ENCODE measurements at regions not wholly inside any gene's neighbourhood (a gene's known extent, or its start where the extent isn't known, plus 50 kb on each side); places are given as distances from the start of the nearest gene placed in this dataset.

DNA sequence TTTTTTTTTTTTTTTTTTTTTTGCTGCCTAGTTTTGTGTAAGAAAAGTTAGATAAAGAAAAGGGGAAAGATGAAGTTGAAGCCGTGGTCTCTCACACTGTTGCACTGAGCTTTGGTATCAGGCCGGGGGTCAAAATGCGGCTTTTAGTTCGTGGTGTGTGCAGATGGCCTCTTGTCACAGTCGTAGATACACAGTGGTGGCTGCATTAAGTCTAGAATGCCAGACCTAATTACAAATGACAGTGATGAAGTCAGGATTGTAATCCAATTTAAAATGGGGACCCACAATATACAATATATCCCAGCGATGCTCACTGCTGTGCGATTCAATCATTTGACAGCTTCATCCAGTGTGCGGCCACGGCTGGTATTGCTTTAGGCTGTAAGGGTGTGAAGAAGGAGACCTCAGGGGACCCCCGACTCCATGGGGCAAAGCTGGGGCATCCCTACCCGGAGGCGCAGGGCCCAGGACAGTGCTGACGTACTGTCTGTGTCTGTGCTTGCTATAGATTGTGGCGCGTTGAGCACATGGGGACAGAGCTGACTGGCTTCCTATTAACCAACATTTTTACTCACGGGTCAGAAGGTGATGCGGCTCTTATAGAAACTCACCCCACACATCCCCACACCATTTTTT, 210.0 kb upstream of the SOX4 start:
- Histone ChIP-seq H3K27me3 (ENCODE audit: insufficient read depth, low read length) (no peaks in the 10 kb centered on the region), H4K20me1 (ENCODE audit: insufficient read depth, low read length) (no peaks in the 10 kb centered on the region), H3K9ac (ENCODE audit: low read length) (no peak overlapping the region), H3K36me3 (ENCODE audit: insufficient read depth, low read length) (no peaks in the 10 kb centered on the region), H3K4me1 (ENCODE audit: insufficient read depth, low read length) (peaks cover 2% of the 10 kb centered on the region), H3K79me2 (ENCODE audit: insufficient read depth, low read length) (no peaks in the 10 kb centered on the region), H3K4me2 (ENCODE audit: low read length) (no peak overlapping the region), H3K27ac (ENCODE audit: low read depth, low read length) (no peak overlapping the region), H2AFZ (ENCODE audit: low read depth, low read length) (no peak overlapping the region), H3K4me3 (ENCODE audit: insufficient read depth, low read depth, low read length) (no peak overlapping the region), H3K9me3 (ENCODE audit: insufficient read depth, low read depth, low read length) (no peaks in the 10 kb centered on the region)
- Mint-ChIP-seq H3K4me1 (ENCODE audit: low read depth, unreplicated experiment) (peaks cover 8% of the 10 kb centered on the region), H3K36me3 (ENCODE audit: low read depth, unreplicated experiment) (no peaks in the 10 kb centered on the region), H3K27me3 (ENCODE audit: low read depth, unreplicated experiment) (no peaks in the 10 kb centered on the region), H3K4me3 (ENCODE audit: unreplicated experiment) (no peak overlapping the region), H3K9me3 (ENCODE audit: unreplicated experiment) (peaks cover 3% of the 10 kb centered on the region), H3K27ac (ENCODE audit: unreplicated experiment) (no peak overlapping the region)
- no peak for TF ChIP-seq CTCF (IDR thresholded peaks at IDR 0.05; ENCODE audit: insufficient read depth, low read depth, low read length)
- no peak for TF ChIP-seq EZH2 (IDR thresholded peaks at IDR 0.05; ENCODE audit: insufficient read depth, low read length)
- no peak for DNase-seq (ENCODE audit: low read depth)
- no peak for FAIRE-seq

GRCh38 chr6:21384216-21384615, 209.3 kb upstream of the SOX4 start:
- no peaks in the 10 kb centered on the region for H3K36me3 ChIP-seq (ENCODE audit: insufficient read depth, low read length)
- H3K4me3 ChIP-seq (ENCODE audit: insufficient read depth, low read depth, low read length): no peak overlapping the region
- Mint-ChIP-seq H3K4me1 (ENCODE audit: low read depth, unreplicated experiment) (peaks cover 8% of the 10 kb centered on the region), H3K9me3 (ENCODE audit: unreplicated experiment) (peaks cover 3% of the 10 kb centered on the region), H3K4me3 (ENCODE audit: unreplicated experiment) (no peak overlapping the region), H3K36me3 (ENCODE audit: low read depth, unreplicated experiment) (no peaks in the 10 kb centered on the region), H3K27me3 (ENCODE audit: low read depth, unreplicated experiment) (no peaks in the 10 kb centered on the region), H3K27ac (ENCODE audit: unreplicated experiment) (no peak overlapping the region)
- H3K27me3 ChIP-seq (ENCODE audit: insufficient read depth, low read length): no peaks in the 10 kb centered on the region
- no peaks in the 10 kb centered on the region for H3K79me2 ChIP-seq (ENCODE audit: insufficient read depth, low read length)
- TF ChIP-seq EZH2 (IDR thresholded peaks at IDR 0.05; ENCODE audit: insufficient read depth, low read length) (no peak), CTCF (IDR thresholded peaks at IDR 0.05; ENCODE audit: insufficient read depth, low read depth, low read length) (no peak)
- H3K4me2 ChIP-seq (ENCODE audit: low read length): no peak overlapping the region
- DNase-seq (ENCODE audit: low read depth) (peak; percentile 31), FAIRE-seq (no peak)
- no peaks in the 10 kb centered on the region for H4K20me1 ChIP-seq (ENCODE audit: insufficient read depth, low read length)
- H3K27ac ChIP-seq (ENCODE audit: low read depth, low read length): no peak overlapping the region
- no peaks in the 10 kb centered on the region for H3K9me3 ChIP-seq (ENCODE audit: insufficient read depth, low read depth, low read length)
- H3K4me1 ChIP-seq (ENCODE audit: insufficient read depth, low read length): peaks cover 2% of the 10 kb centered on the region
- no peak overlapping the region for H2AFZ ChIP-seq (ENCODE audit: low read depth, low read length)
- H3K9ac ChIP-seq (ENCODE audit: low read length): no peak overlapping the region

DNA sequence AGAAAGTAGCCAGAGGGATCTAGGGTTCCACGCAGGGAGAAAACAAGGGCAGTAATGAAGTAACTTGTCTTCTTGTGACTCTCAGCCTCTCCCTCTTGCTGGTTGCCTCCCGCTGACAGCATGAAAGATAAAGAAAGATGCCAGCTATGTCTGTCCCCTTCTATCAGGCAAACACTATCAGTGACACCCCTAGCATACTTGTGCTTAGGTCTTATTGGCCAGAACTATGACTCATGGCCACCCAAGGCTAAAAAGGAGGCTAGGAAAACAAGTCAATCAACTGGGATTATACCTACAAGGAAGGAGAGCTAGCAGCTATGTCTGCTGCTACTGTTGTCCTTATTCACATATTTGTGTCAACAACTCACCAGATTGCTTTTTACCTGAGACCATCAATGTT, 206.8 kb upstream of the SOX4 start:
- no peaks in the 10 kb centered on the region for H4K20me1 ChIP-seq (ENCODE audit: insufficient read depth, low read length)
- H3K27ac ChIP-seq (ENCODE audit: low read depth, low read length): no peak overlapping the region
- Mint-ChIP-seq H3K27me3 (ENCODE audit: low read depth, unreplicated experiment) (no peaks in the 10 kb centered on the region), H3K9me3 (ENCODE audit: unreplicated experiment) (peaks cover 3% of the 10 kb centered on the region), H3K27ac (ENCODE audit: unreplicated experiment) (no peak overlapping the region), H3K4me1 (ENCODE audit: low read depth, unreplicated experiment) (peaks cover 6% of the 10 kb centered on the region), H3K36me3 (ENCODE audit: low read depth, unreplicated experiment) (no peaks in the 10 kb centered on the region), H3K4me3 (ENCODE audit: unreplicated experiment) (no peak overlapping the region)
- no peak overlapping the region for H3K9ac ChIP-seq (ENCODE audit: low read length)
- H3K4me3 ChIP-seq (ENCODE audit: insufficient read depth, low read depth, low read length): no peak overlapping the region
- TF ChIP-seq CTCF (IDR thresholded peaks at IDR 0.05; ENCODE audit: insufficient read depth, low read depth, low read length): no peak
- TF ChIP-seq EZH2 (IDR thresholded peaks at IDR 0.05; ENCODE audit: insufficient read depth, low read length): no peak
- H3K4me1 ChIP-seq (ENCODE audit: insufficient read depth, low read length): peaks cover 2% of the 10 kb centered on the region
- FAIRE-seq (no peak), DNase-seq (ENCODE audit: low read depth) (no peak)
- no peaks in the 10 kb centered on the region for H3K27me3 ChIP-seq (ENCODE audit: insufficient read depth, low read length)
- no peak overlapping the region for H3K4me2 ChIP-seq (ENCODE audit: low read length)
- no peak overlapping the region for H2AFZ ChIP-seq (ENCODE audit: low read depth, low read length)
- H3K79me2 ChIP-seq (ENCODE audit: insufficient read depth, low read length): no peaks in the 10 kb centered on the region
- H3K9me3 ChIP-seq (ENCODE audit: insufficient read depth, low read depth, low read length): no peaks in the 10 kb centered on the region
- no peaks in the 10 kb centered on the region for H3K36me3 ChIP-seq (ENCODE audit: insufficient read depth, low read length)

Data from astrocyte (in vitro differentiated cells and primary cell).